GM10266 (cell line): ENCODE measurements at regions not wholly inside any gene's neighbourhood (a gene's known extent, or its start where the extent isn't known, plus 50 kb on each side); places are given as distances from the start of the nearest gene placed in this dataset.

ENCODE experiments used
- DNase-seq: peaks from one replicate; pipeline ENCODE4 v3.0.0; 2012; ENCODE audit errors: extremely low spot score
- TF ChIP-seq, protein P1 (sequence below): IDR thresholded peaks from 2 replicates; pipeline ENCODE4 v1.5.1; 2012; ENCODE audit warnings: mild to moderate bottlenecking, low read depth; ENCODE audit not compliant: control insufficient read depth, insufficient read depth; ENCODE audit errors: missing control alignments

DNA sequence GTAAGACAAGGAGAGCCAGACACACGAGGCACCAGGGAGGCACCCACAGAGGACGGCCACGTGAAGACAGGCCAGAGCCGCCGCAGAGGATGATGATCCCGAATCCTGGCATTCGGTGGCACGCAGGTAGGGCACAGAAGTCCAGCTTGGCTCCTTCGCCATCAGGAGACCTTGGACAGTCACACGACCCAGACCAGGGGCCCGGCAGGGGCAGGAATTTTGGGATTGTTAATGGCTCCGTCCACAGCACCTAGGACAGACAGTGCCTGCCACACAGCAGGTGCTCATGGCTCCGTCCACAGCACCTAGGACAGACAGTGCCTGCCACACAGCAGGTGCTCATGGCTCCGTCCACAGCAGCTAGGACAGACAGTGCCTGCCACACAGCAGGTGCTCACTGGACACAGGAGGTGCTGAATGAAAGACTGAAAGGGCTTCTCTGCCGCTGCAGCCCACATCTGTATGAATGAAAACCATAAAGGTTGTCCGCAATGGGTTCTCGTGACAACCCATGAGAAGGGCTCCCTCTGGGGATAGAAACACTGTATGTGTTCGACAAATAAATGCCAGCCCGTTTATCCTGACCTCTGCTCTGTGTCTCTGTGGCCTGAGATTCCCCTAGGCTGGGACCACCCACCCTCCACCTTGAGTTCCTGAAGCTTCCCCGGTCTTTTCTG lies 341.6 kb downstream of the CTTN start:
- DNase-seq: no peak
- TF ChIP-seq, protein P1, sequence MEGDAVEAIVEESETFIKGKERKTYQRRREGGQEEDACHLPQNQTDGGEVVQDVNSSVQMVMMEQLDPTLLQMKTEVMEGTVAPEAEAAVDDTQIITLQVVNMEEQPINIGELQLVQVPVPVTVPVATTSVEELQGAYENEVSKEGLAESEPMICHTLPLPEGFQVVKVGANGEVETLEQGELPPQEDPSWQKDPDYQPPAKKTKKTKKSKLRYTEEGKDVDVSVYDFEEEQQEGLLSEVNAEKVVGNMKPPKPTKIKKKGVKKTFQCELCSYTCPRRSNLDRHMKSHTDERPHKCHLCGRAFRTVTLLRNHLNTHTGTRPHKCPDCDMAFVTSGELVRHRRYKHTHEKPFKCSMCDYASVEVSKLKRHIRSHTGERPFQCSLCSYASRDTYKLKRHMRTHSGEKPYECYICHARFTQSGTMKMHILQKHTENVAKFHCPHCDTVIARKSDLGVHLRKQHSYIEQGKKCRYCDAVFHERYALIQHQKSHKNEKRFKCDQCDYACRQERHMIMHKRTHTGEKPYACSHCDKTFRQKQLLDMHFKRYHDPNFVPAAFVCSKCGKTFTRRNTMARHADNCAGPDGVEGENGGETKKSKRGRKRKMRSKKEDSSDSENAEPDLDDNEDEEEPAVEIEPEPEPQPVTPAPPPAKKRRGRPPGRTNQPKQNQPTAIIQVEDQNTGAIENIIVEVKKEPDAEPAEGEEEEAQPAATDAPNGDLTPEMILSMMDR: no peak

GRCh38 chr11:70740488-70740851 lies 342.1 kb downstream of the CTTN start:
- no peak for DNase-seq
- TF ChIP-seq, protein P1: no peak

DNA sequence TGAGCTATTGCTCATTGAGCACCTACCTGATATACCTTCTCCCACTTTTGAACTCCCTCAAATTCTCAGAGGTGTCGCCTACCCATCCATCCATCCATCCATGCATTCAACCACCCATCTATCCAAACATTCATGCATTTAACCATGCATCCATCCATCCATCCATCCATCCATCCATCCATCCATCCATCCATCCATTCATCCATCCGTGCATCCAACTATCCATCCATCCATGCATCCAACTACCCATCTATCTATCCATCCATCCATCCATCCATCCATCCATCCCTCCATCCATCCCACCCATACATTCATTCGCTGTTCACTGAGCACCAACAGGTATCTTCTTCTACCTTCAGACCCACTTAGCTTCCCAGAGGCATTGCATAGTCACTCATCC lies 342.8 kb downstream of the CTTN start:
- TF ChIP-seq, protein P1: no peak
- DNase-seq: no peak

DNA sequence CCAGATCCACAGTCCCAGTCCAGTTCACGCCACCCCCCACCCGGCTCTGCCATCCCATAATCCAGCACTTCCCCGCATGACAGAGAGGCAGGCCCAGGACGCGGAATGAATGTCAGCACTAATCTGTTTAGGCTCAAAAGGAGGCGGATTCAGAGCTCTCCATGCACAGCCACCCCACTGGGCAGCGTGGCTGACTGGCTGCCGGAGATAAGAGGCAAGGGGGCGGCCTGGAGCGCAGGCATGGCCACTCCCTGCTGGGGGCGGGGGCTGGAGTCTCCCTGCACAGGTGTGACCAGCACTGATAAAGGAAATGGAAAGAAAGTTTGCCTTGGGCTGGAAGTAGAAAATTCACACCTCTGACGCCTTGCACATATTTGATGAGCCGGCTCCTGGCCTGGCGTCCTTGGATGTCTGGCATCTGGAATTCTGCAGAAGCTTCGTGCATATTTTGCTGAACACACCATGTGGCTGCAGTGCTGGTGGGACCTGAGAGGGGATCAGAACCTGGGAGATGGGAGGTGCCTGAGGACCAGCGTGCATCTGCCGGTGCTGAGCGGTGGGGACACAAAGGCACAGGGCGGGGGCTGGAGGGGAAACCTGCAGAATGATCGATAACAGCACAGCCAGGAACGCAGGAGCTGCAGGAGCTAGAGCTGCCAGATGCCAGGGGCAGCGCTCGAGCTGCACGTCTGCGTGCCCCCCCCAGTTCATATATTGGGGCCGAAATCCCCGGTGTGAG lies 344.4 kb downstream of the CTTN start:
- DNase-seq: no peak
- TF ChIP-seq, protein P1: no peak

DNA sequence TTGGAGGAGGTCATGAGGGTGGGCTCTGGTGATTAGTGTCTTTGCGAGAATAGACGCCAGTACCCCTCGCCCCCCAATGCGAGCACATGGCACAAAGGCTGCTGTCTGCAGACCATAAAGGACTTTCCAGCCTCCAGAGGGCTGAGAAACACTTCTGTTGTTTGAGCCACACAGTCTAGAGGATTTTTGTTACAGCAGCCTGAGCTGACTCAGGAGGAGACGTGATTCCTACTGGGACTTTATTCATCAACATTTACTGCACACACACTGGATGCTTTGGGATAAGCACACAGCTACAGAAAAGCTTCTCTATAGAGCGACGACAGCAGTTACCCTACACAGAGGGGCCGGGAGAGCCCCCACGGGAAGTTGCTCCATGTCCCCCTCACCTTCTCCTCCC lies 345.0 kb downstream of the CTTN start:
- no peak for DNase-seq
- TF ChIP-seq, protein P1: no peak

GRCh38 chr11:70743941-70744351 lies 345.6 kb downstream of the CTTN start:
- DNase-seq: no peak
- TF ChIP-seq, protein P1: no peak
